ENCODE measurements at regions not wholly inside any gene's neighbourhood (a gene's known extent, or its start where the extent isn't known, plus 50 kb on each side); places are given as distances from the start of the nearest gene placed in this dataset.

DNA sequence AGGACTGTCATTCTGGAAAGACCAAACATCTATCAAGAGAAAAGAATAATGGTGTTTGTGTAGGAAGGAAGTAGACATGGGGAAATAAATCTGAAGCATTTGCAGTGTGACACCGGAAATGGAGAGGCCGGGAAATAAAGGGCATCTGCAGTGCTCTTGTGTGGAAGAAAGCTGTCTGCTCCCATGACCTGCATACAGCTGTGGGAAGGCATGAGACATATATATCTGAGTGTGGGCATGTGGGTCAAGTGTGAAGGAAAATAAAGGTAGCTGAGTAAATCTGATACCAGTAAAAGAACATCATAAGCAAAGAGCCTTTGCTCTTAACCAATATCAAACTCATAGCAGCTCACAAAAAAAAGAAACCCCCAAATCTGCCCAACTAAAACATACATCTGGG, 72.1 kb upstream of the OR5AK2 start:
- no peak overlapping the region for H2AFZ ChIP-seq (ENCODE audit: low read depth, low read length)
- no peaks in the 10 kb centered on the region for H3K36me3 ChIP-seq (replicated peaks; ENCODE audit: low read depth, low read length)
- H4K20me1 ChIP-seq (ENCODE audit: insufficient read depth, low read length): no peaks in the 10 kb centered on the region
- TF ChIP-seq, protein P1, sequence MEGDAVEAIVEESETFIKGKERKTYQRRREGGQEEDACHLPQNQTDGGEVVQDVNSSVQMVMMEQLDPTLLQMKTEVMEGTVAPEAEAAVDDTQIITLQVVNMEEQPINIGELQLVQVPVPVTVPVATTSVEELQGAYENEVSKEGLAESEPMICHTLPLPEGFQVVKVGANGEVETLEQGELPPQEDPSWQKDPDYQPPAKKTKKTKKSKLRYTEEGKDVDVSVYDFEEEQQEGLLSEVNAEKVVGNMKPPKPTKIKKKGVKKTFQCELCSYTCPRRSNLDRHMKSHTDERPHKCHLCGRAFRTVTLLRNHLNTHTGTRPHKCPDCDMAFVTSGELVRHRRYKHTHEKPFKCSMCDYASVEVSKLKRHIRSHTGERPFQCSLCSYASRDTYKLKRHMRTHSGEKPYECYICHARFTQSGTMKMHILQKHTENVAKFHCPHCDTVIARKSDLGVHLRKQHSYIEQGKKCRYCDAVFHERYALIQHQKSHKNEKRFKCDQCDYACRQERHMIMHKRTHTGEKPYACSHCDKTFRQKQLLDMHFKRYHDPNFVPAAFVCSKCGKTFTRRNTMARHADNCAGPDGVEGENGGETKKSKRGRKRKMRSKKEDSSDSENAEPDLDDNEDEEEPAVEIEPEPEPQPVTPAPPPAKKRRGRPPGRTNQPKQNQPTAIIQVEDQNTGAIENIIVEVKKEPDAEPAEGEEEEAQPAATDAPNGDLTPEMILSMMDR (IDR thresholded peaks at IDR 0.05; ENCODE audit: low read depth, low read length): no peak
- no peak for TF ChIP-seq EZH2phosphoT487 (IDR thresholded peaks at IDR 0.05; ENCODE audit: low read depth)
- H3K27ac ChIP-seq (ENCODE audit: low read length): no peak overlapping the region
- no peaks in the 10 kb centered on the region for H3K9me3 ChIP-seq (ENCODE audit: insufficient read depth, low read length)
- H3K4me3 ChIP-seq (ENCODE audit: low read length): no peak overlapping the region
- H3K9ac ChIP-seq (ENCODE audit: low read length): no peak overlapping the region
- H3K4me2 ChIP-seq (ENCODE audit: low read length): no peak overlapping the region
- H3K27me3 ChIP-seq (ENCODE audit: low read depth, low read length): no peaks in the 10 kb centered on the region
- no peaks in the 10 kb centered on the region for H3K4me1 ChIP-seq (ENCODE audit: low read length)
- no peaks in the 10 kb centered on the region for H3K79me2 ChIP-seq (ENCODE audit: low read length)

DNA sequence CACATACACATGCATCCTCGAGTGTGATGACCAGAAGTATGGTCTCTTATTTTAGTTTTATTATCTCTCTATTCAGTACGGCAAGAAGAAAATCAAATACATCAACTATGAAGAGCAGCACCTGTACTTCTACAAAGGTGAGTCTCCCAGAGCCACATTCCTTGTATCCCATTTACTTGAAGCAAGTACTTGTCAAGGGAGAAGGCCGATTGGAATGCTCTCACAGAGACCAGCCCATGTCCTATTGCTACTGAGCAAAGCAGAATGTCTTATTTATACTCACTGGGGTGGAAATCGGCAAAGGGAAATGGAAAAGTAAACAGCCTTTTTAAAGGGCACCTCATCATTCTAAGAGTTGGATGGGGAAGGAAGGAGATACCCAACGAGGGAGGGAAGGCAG, 72.6 kb upstream of the OR5AK2 start:
- Histone ChIP-seq H3K9me3 (ENCODE audit: insufficient read depth, low read length) (no peaks in the 10 kb centered on the region), H2AFZ (ENCODE audit: low read depth, low read length) (no peak overlapping the region), H3K27ac (ENCODE audit: low read length) (no peak overlapping the region), H3K4me3 (ENCODE audit: low read length) (no peak overlapping the region), H3K27me3 (ENCODE audit: low read depth, low read length) (no peaks in the 10 kb centered on the region), H3K4me2 (ENCODE audit: low read length) (no peak overlapping the region), H4K20me1 (ENCODE audit: insufficient read depth, low read length) (no peaks in the 10 kb centered on the region), H3K36me3 (replicated peaks; ENCODE audit: low read depth, low read length) (no peaks in the 10 kb centered on the region), H3K79me2 (ENCODE audit: low read length) (no peaks in the 10 kb centered on the region), H3K4me1 (ENCODE audit: low read length) (no peaks in the 10 kb centered on the region), H3K9ac (ENCODE audit: low read length) (no peak overlapping the region)
- no peak for TF ChIP-seq EZH2phosphoT487 (IDR thresholded peaks at IDR 0.05; ENCODE audit: low read depth)
- TF ChIP-seq, protein P1 (IDR thresholded peaks at IDR 0.05; ENCODE audit: low read depth, low read length): no peak

GRCh38 chr11:56911312-56911711, 77.4 kb upstream of the OR5AK2 start:
- Histone ChIP-seq H3K27me3 (ENCODE audit: low read depth, low read length) (no peaks in the 10 kb centered on the region; the same call in 1 of the 2 replicates), H3K4me1 (ENCODE audit: low read length) (no peaks in the 10 kb centered on the region)

GRCh38 chr11:56910785-56911184, 77.9 kb upstream of the OR5AK2 start:
- no peak overlapping the region for H3K27ac ChIP-seq (ENCODE audit: low read length)
- H2AFZ ChIP-seq (ENCODE audit: low read depth, low read length): no peak overlapping the region
- no peaks in the 10 kb centered on the region for H3K4me1 ChIP-seq (ENCODE audit: low read length)

More at GRCh38 chr11:56911312-56911711, 77.4 kb upstream of the OR5AK2 start:
- Histone ChIP-seq H3K79me2 (ENCODE audit: low read length) (no peaks in the 10 kb centered on the region), H2AFZ (ENCODE audit: low read depth, low read length) (no peak overlapping the region), H3K36me3 (replicated peaks; ENCODE audit: low read depth, low read length) (no peaks in the 10 kb centered on the region), H3K4me3 (ENCODE audit: low read length) (no peak overlapping the region), H3K4me2 (ENCODE audit: low read length) (no peak overlapping the region), H3K9me3 (ENCODE audit: insufficient read depth, low read length) (no peaks in the 10 kb centered on the region), H4K20me1 (ENCODE audit: insufficient read depth, low read length) (no peaks in the 10 kb centered on the region), H3K9ac (ENCODE audit: low read length) (no peak overlapping the region), H3K27ac (ENCODE audit: low read length) (no peak overlapping the region)
- TF ChIP-seq EZH2phosphoT487 (IDR thresholded peaks at IDR 0.05; ENCODE audit: low read depth): no peak
- TF ChIP-seq, protein P1 (IDR thresholded peaks at IDR 0.05; ENCODE audit: low read depth, low read length): no peak

More at GRCh38 chr11:56910785-56911184, 77.9 kb upstream of the OR5AK2 start:
- no peak overlapping the region for H3K4me2 ChIP-seq (ENCODE audit: low read length)
- no peaks in the 10 kb centered on the region for H3K79me2 ChIP-seq (ENCODE audit: low read length)
- no peaks in the 10 kb centered on the region for H3K9me3 ChIP-seq (ENCODE audit: insufficient read depth, low read length)
- H3K9ac ChIP-seq (ENCODE audit: low read length): no peak overlapping the region
- H3K27me3 ChIP-seq (ENCODE audit: low read depth, low read length): no peaks in the 10 kb centered on the region; the same call in 1 of the 2 replicates
- H3K36me3 ChIP-seq (replicated peaks; ENCODE audit: low read depth, low read length): no peaks in the 10 kb centered on the region
- no peaks in the 10 kb centered on the region for H4K20me1 ChIP-seq (ENCODE audit: insufficient read depth, low read length)
- no peak for TF ChIP-seq EZH2phosphoT487 (IDR thresholded peaks at IDR 0.05; ENCODE audit: low read depth)
- H3K4me3 ChIP-seq (ENCODE audit: low read length): no peak overlapping the region
